HUES48 (cell line): ENCODE measurements at regions not wholly inside any gene's neighbourhood (a gene's known extent, or its start where the extent isn't known, plus 50 kb on each side); places are given as distances from the start of the nearest gene placed in this dataset.
"Not testable (repeated sequence)": the region's sequence is repeated elsewhere in the genome, so short reads cannot be mapped to it uniquely, and the experiment has no call there.

Experiments used
- H3K27ac ChIP-seq: one replicate; pipeline ENCODE4 v1.7.0; 2013; ENCODE audit warnings: low read depth, low read length, inconsistent platforms
- H3K27me3 ChIP-seq: 2 replicates; pipeline ENCODE4 v1.6.1; 2013; ENCODE audit warnings: mild to moderate bottlenecking, low read length; ENCODE audit not compliant: control insufficient read depth, insufficient read depth
- H3K36me3 ChIP-seq: 2 replicates; pipeline ENCODE4 v1.6.1; 2013; ENCODE audit warnings: low read length; ENCODE audit not compliant: control insufficient read depth, insufficient read depth
- H3K4me1 ChIP-seq: 2 replicates; pipeline ENCODE4 v1.6.1; 2013; ENCODE audit warnings: mild to moderate bottlenecking, low read length; ENCODE audit not compliant: control insufficient read depth, insufficient read depth
- H3K4me3 ChIP-seq: 2 replicates; pipeline ENCODE4 v1.5.1; 2013; ENCODE audit warnings: mild to moderate bottlenecking, low read depth, low read length
- H3K9ac ChIP-seq: 2 replicates; pipeline ENCODE4 v1.6.1; 2013; ENCODE audit warnings: mild to moderate bottlenecking, low read depth, low read length, moderate library complexity
- H3K9me3 ChIP-seq: 2 replicates; pipeline ENCODE4 v1.6.1; 2013; ENCODE audit warnings: low read length; ENCODE audit not compliant: control insufficient read depth, insufficient read depth

DNA sequence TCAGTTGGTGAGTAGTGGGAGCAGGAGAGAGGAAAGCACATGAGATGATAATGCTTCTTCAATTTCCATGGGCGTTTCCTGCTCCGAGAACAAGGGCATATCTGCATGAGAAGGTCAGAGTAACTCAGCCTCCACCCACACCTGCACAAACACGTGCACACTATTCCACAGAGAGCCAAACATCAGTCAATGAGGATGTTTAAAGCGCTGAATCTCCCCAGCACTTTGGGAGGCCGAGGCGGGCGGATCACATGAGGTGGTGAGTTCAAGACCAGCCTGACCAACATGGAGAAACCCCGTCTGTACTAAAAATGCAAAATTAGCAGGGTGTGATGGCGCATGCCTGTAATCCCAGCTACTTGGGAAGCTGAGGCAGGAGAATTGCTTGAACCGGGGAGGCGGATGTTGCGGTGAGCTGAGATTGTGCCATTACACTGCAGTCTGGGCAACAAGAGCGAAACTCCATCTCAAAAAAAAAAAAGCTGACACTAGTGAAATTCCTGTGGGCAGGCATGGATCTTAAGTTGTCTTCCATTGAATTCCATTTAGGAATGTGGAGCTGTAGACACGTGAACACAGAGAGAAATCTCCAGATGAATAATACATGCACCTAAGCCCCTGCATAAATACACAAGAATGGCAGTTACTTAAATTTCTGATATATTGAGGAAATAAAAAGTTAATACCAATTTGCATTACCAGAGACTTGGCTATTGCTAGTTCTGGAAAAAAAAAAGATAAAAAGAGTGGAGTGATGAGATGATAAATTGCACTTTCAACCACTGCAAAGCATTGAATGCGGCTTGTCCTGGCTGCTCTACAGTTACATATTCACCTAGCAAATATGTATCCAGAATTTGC lies 1097.4 kb upstream of the TMEM132C start:
- H3K27me3 ChIP-seq: no peaks in the 10 kb centered on the region
- peaks cover under 1% of the 10 kb centered on the region; the same call in 1 of the 2 replicates for H3K9me3 ChIP-seq
- no peak overlapping the region for H3K27ac ChIP-seq
- H3K4me3 ChIP-seq: no peak overlapping the region
- H3K36me3 ChIP-seq: no peaks in the 10 kb centered on the region
- no peaks in the 10 kb centered on the region for H3K4me1 ChIP-seq
- H3K9ac ChIP-seq: no peak overlapping the region

- Histone ChIP-seq H3K27me3 (no peaks in the 10 kb centered on the region), H3K4me3 (no peak overlapping the region), H3K27ac (no peak overlapping the region), H3K9ac (no peak overlapping the region), H3K9me3 (peaks cover 5% of the 10 kb centered on the region; the same call in 1 of the 2 replicates), H3K4me1 (no peaks in the 10 kb centered on the region), H3K36me3 (no peaks in the 10 kb centered on the region)
These were observed 1096.5 kb upstream of the TMEM132C start for GRCh38 chr12:127170226-127171180.

GRCh38 chr12:127172861-127173260 lies 1094.1 kb upstream of the TMEM132C start:
- Histone ChIP-seq H3K4me1 (no peaks in the 10 kb centered on the region), H3K36me3 (no peaks in the 10 kb centered on the region), H3K4me3 (no peak overlapping the region), H3K27ac (no peak overlapping the region), H3K27me3 (no peaks in the 10 kb centered on the region), H3K9me3 (peaks cover 24% of the 10 kb centered on the region), H3K9ac (no peak overlapping the region)

GRCh38 chr12:127173971-127174370 lies 1093.0 kb upstream of the TMEM132C start:
- H3K36me3 ChIP-seq, H3K27me3 ChIP-seq, H3K4me1 ChIP-seq, H3K4me3 ChIP-seq, H3K9ac ChIP-seq, H3K27ac ChIP-seq: not testable (repeated sequence)
- peaks cover 25% of the 10 kb centered on the region for H3K9me3 ChIP-seq

GRCh38 chr12:127174881-127175280 lies 1092.1 kb upstream of the TMEM132C start:
- Histone ChIP-seq H3K9ac (no peak overlapping the region), H3K27me3 (no peaks in the 10 kb centered on the region), H3K9me3 (peaks cover 25% of the 10 kb centered on the region), H3K4me1 (no peaks in the 10 kb centered on the region), H3K36me3 (no peaks in the 10 kb centered on the region), H3K27ac (no peak overlapping the region), H3K4me3 (no peak overlapping the region)

GRCh38 chr12:127175361-127175760 lies 1091.6 kb upstream of the TMEM132C start:
- no peak overlapping the region for H3K4me3 ChIP-seq
- H3K9me3 ChIP-seq: peaks cover 25% of the 10 kb centered on the region
- no peaks in the 10 kb centered on the region for H3K27me3 ChIP-seq
- no peak overlapping the region for H3K27ac ChIP-seq
- H3K9ac ChIP-seq: no peak overlapping the region
- H3K36me3 ChIP-seq: no peaks in the 10 kb centered on the region
- H3K4me1 ChIP-seq: no peaks in the 10 kb centered on the region

GRCh38 chr12:127176804-127177203 lies 1090.2 kb upstream of the TMEM132C start:
- Histone ChIP-seq H3K36me3 (no peaks in the 10 kb centered on the region), H3K4me1 (no peaks in the 10 kb centered on the region), H3K27me3 (no peaks in the 10 kb centered on the region), H3K9me3 (peaks cover 25% of the 10 kb centered on the region), H3K9ac (no peak overlapping the region), H3K27ac (no peak overlapping the region), H3K4me3 (no peak overlapping the region)

DNA sequence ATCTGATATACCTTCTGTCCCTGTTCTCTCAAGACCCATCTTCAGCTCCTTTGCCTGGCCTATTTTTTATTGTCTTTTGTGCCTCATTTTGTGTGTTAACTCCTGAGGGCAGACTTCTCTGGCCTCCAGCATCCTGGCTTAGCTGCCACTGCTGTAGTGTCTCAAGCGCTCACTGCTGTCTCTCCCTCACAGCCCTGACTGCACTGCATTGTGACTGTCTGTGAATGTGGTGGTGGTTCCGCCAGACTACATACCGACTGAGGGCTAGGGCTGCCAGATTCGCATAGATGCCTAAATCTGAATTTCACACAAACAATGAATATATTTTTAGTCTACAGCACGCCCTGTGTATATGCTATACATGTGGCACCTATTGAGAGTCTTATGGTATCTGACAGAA lies 1088.9 kb upstream of the TMEM132C start:
- H3K27ac ChIP-seq: no peak overlapping the region
- no peak overlapping the region for H3K9ac ChIP-seq
- no peak overlapping the region for H3K4me3 ChIP-seq
- H3K9me3 ChIP-seq: peaks cover 25% of the 10 kb centered on the region
- H3K36me3 ChIP-seq: no peaks in the 10 kb centered on the region
- no peaks in the 10 kb centered on the region for H3K27me3 ChIP-seq
- no peaks in the 10 kb centered on the region for H3K4me1 ChIP-seq

DNA sequence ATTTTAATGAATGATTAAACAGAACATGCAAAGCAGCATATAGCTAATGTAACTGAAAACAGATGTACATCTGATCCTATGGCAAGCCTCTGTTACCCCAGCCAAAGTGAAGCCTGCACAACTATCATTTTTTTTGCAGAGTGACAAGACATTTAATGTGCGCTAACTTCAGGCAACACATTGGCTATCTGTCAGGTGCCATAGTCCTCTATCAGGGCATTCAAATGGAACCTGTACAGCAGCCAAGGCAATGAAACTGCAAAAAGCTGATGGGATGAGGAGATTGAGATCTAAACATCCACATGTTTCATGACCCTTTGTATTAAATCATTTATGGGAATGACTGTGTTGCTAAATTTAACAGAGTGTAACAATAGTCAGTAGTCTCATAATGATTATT lies 1088.5 kb upstream of the TMEM132C start:
- Histone ChIP-seq H3K4me1 (no peaks in the 10 kb centered on the region), H3K36me3 (no peaks in the 10 kb centered on the region), H3K27me3 (no peaks in the 10 kb centered on the region), H3K27ac (no peak overlapping the region), H3K4me3 (no peak overlapping the region), H3K9ac (no peak overlapping the region), H3K9me3 (peaks cover 25% of the 10 kb centered on the region)

DNA sequence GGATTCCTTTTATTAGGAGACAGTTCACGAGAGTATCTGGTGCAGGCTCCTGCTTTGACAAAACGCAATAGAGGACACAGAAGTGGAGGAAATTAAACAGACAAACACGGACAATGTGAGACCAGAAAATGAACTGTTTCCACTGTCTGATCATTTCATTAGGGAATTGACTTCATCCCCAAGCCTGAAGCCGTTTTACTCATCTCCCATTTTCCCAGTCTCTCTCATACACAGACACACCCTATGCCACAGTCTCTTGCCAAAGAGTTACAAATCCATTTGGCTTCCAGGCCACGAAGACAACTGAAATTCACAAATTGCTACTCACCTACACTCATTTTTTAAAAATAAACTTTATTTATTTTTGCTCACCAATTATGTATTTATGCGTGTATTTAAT lies 1087.8 kb upstream of the TMEM132C start:
- peaks cover 25% of the 10 kb centered on the region for H3K9me3 ChIP-seq
- H3K36me3 ChIP-seq: no peaks in the 10 kb centered on the region
- no peak overlapping the region for H3K27ac ChIP-seq
- no peak overlapping the region for H3K4me3 ChIP-seq
- H3K27me3 ChIP-seq: no peaks in the 10 kb centered on the region
- no peaks in the 10 kb centered on the region for H3K4me1 ChIP-seq
- no peak overlapping the region for H3K9ac ChIP-seq

GRCh38 chr12:127182018-127182417 lies 1085.0 kb upstream of the TMEM132C start:
- H3K36me3 ChIP-seq: no peaks in the 10 kb centered on the region
- H3K9ac ChIP-seq: no peak overlapping the region
- H3K27me3 ChIP-seq: no peaks in the 10 kb centered on the region
- no peak overlapping the region for H3K4me3 ChIP-seq
- no peaks in the 10 kb centered on the region for H3K4me1 ChIP-seq
- H3K27ac ChIP-seq: no peak overlapping the region
- peaks cover 9% of the 10 kb centered on the region for H3K9me3 ChIP-seq
